Activated T-helper 2 cell treated with anti-CD3 and anti-CD28 coated beads, Interferon-gamma antibody, Interleukin-2, Interleukin-4, amounts not matched to agents 10 μg/mL and 5 μg/mL and 100 μg/mL, durations not matched to agents 14 hours and 24 hours and 36 hours (primary cell): ENCODE measurements at regions not wholly inside any gene's neighbourhood (a gene's known extent, or its start where the extent isn't known, plus 50 kb on each side); places are given as distances from the start of the nearest gene placed in this dataset.
"Not testable (repeated sequence)": the region's sequence is repeated elsewhere in the genome, so short reads cannot be mapped to it uniquely, and the experiment has no call there.

Experiments used
- DNase-seq: peaks from one replicate; pipeline ENCODE4 v3.0.0; 2021; ENCODE audit warnings: low spot score
- H3K27ac Mint-ChIP-seq: one replicate; pipeline ENCODE4 v1.8.0; 2021; ENCODE audit warnings: mixed read lengths
- H3K27me3 Mint-ChIP-seq: one replicate; pipeline ENCODE4 v1.8.0; 2021; ENCODE audit warnings: low read depth, mixed read lengths
- H3K36me3 Mint-ChIP-seq: one replicate; pipeline ENCODE4 v1.8.0; 2021; ENCODE audit warnings: low read depth, mixed read lengths
- H3K4me1 Mint-ChIP-seq: one replicate; pipeline ENCODE4 v1.8.0; 2021; ENCODE audit warnings: low read depth, mixed read lengths
- H3K4me3 Mint-ChIP-seq: one replicate; pipeline ENCODE4 v1.8.0; 2021; ENCODE audit warnings: low read depth, mild to moderate bottlenecking, moderate library complexity, mixed read lengths
- H3K9me3 Mint-ChIP-seq: one replicate; pipeline ENCODE4 v1.8.0; 2021; ENCODE audit warnings: mixed read lengths
- intact Hi-C: fragments of 100-400 bp; cut with micrococcal nuclease; formaldehyde crosslinking; loops from one replicate; pipeline ENCODE4 v1.15.1; 2023

DNA sequence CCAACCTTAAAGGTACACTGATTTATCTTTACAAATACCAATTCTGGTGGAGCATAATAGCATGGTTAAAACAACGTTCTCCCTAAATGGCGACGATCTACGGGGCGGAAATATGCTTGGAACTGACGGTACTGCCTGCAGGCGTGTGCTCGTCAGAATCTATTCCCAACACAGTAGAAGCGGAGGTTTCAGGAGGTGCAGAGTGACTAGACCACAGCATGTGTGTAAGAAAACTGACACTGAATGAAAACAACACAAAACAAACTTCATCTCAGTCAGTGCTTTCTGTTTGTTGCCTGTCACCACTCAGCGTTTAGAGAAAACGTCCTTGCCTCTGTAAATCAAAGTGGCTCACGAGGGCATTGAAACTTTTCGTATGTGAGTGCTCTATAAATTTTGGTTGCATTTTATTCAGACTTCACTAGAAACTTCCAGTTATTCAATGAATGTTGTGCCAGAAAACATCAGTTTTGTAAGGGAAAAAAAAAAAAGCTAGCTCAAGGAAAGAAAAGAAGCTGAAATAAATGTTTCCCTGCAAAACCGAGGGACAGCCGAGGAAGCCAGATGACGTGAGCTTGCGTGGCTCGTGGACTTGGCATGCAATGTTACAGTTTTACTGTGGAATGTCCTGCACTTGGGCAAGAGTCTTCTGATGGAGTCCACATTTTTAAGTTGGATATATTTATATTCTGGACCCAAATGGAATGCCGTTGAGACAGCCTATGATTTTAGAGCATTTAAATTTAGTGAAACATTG lies 210.4 kb downstream of the LAT start:
- H3K27ac Mint-ChIP-seq, H3K27me3 Mint-ChIP-seq, DNase-seq, intact Hi-C loops, H3K36me3 Mint-ChIP-seq, H3K4me3 Mint-ChIP-seq, H3K4me1 Mint-ChIP-seq, H3K9me3 Mint-ChIP-seq: not testable (repeated sequence)

DNA sequence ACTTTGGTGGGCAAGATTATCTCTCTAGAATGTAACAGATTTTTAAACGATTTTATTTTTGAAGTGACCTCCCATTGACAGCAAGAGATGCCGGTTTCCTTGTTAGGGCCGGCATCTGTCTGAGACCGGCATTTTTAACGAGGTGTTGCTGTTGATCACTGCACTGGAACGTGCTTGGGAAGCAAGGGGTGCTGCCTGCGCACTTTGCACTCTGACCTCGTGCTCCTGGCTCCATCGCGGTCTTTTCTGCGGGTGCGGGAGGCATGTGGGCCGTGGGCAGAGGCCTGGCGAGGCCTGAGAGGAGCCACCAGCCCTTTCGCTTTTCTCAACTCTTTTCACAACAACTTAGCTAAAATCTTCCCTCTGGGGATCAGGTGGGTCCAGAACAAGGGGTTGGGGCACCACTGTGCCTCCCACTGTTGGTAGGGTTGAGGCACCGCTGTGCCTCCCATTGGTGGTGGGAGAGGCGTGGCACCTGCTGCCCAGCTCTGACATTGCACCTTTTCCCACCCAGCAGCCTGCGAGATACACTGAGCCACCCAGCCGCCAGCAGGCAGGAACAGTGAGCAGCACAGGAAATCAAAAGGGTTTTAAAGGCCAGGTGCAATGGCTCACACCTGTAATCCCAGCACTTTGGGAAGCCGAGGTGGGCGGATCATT lies 209.5 kb downstream of the LAT start:
- H3K27me3 Mint-ChIP-seq, intact Hi-C loops, H3K4me3 Mint-ChIP-seq, DNase-seq, H3K9me3 Mint-ChIP-seq, H3K4me1 Mint-ChIP-seq, H3K27ac Mint-ChIP-seq, H3K36me3 Mint-ChIP-seq: not testable (repeated sequence)

DNA sequence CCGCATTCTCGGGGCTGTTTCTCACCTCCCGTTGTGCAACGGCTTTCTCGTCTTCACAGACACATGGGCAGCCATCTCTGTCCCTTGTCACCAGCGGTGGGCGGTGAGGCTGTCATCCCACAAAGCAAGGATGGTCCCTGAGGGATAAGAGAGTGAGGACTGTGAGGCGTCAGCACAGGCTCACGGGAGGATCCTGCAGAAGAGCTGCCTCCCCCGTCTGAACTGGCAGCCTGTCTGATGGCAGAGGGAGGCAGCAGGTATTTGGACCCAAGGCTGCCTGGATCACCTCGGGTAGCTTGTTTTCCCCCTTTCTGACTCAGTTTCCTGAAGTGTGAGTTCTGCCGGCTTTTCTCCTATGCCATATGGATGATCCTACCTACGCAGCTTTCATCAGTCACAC lies 208.8 kb downstream of the LAT start:
- H3K27ac Mint-ChIP-seq, intact Hi-C loops, DNase-seq, H3K4me1 Mint-ChIP-seq, H3K9me3 Mint-ChIP-seq, H3K4me3 Mint-ChIP-seq, H3K36me3 Mint-ChIP-seq, H3K27me3 Mint-ChIP-seq: not testable (repeated sequence)

DNA sequence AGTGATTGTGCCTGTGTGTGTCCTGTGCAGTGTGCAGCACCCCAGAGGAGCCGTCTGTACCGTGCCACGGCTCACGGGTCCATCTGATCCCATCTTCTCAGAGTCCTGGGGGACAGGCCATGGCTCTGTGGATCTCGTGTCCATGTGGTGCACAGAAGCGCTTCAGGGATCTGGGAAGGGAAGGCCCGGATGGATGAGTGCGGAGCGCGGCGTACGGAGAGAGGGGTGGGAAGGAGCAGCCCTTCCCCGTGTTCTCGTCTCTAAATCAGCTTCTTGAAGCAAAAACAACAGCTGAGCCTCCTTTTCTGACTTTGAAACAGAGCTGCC lies 208.4 kb downstream of the LAT start:
- H3K36me3 Mint-ChIP-seq, H3K27ac Mint-ChIP-seq, H3K4me3 Mint-ChIP-seq, H3K4me1 Mint-ChIP-seq, H3K27me3 Mint-ChIP-seq, intact Hi-C loops, DNase-seq, H3K9me3 Mint-ChIP-seq: not testable (repeated sequence)

DNA sequence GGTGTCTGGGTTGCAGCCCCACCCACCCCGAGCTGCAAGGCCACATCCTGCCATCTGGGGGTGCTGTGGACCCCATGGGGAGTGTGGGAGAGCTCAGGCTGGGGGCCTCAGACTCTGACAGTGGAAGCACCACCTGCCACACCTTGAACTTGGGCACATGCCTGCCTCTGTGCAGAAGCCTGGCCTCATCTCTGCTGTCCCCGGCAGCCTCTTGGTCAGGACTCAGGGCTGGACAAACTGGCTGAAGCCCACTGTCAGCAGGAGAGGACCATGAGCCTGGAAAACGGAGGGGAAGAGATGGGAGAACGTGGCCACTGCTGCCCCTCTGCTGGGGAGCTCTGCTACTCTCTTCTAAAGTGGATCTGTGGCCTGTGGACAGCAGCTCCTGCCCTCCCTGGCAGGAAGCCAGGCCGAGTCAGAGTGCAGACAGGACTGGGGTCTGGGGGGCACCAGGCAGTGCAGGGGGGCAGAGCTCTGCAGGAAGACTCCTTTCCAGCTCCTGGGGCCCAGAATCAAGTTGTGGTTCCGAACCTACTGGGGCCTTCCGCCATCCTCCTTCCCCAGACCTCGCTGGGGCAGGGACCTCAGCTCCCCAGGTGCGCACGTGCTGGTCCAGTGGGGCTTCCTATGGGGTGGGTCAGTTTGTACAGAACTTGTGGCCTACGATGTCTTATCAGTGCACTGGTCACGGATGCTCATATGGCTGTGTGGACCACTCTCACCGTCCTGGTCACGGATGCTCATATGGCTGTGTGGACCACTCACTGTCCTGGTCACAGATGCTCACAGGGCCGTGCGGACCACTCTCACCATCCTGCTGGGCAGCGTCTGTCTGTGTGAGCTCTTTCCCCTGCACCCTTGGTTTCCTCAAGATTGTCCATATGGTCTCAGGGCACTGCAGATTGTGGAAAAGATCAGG lies 207.7 kb downstream of the LAT start:
- no peak for DNase-seq
- intact Hi-C loops = no loop called here
- no peak overlapping the region for H3K4me3 Mint-ChIP-seq
- no peaks in the 10 kb centered on the region for H3K27me3 Mint-ChIP-seq
- H3K27ac Mint-ChIP-seq = no peak overlapping the region
- no peaks in the 10 kb centered on the region for H3K9me3 Mint-ChIP-seq
- no peaks in the 10 kb centered on the region for H3K4me1 Mint-ChIP-seq
- H3K36me3 Mint-ChIP-seq = no peaks in the 10 kb centered on the region

DNA sequence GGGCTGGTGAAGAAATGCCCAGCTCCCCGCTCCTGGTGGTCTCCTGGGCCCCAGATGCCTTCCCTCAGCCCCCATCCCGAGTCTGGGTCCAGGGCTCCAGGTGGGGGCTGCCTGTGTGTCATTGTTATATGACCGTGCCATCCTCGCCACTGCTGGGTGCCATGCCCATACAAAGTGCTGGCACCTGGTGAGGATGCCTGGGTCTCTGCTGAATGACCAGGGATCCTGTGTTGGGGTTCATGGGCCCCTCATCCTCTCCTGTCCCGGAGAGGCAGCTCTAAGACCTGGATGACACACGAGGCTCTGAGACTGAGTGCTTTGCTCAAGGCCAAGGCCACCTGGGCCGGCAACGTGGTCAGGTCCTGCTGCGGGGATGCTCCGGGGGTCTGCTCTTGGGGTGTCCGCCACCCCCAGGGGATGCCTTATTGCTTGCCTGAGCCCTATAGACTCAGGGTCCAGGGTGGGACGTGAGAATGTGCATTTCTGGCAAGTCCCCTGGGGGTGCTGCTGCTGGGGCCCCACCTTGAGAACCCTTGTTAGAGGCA lies 206.9 kb downstream of the LAT start:
- H3K27me3 Mint-ChIP-seq, H3K4me3 Mint-ChIP-seq, H3K4me1 Mint-ChIP-seq, intact Hi-C loops, DNase-seq, H3K36me3 Mint-ChIP-seq, H3K27ac Mint-ChIP-seq, H3K9me3 Mint-ChIP-seq: not testable (repeated sequence)

DNA sequence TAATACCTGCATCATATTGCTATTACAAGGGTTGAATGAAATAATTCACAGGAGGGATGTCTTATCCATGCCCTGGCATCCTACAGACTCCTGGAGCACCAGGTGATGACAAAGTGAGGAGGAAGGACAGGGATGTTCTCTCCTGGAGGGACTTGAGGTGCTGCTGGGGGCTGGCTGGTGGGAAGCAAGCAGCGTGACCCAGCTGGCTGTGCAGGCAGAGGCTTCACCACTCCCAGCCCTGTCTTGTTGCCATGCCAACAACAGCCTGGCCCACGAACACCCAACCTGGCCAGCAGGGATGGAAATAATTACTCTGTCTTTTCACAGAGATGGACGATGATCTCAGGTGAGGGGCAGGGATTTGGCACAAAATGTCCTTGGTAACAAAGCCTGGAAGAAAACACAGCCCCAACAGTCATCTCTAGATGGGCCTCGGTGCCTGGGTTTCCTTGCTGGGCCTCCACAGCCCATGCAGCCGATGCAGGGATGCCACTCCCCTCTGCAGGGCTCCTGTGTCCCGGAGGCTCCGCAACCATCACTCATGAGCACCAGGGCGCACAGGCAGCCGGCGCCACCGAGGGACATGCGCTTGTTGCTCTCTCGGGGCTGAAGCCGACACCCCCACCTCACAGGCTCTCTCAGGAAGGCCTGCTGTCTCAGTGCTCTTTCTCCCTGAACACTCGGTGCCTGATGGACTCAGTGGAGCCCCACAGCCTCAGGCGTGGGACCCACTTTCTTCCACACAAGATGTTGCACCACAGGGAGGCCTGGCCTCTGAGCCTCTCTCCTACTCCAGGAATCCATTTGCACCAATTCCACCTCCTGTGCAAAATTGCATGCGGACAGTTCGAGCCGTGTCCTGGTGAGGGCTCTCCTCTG lies 205.9 kb downstream of the LAT start:
- intact Hi-C loops, H3K27ac Mint-ChIP-seq, H3K4me1 Mint-ChIP-seq, H3K4me3 Mint-ChIP-seq, H3K9me3 Mint-ChIP-seq, DNase-seq, H3K36me3 Mint-ChIP-seq, H3K27me3 Mint-ChIP-seq: not testable (repeated sequence)

DNA sequence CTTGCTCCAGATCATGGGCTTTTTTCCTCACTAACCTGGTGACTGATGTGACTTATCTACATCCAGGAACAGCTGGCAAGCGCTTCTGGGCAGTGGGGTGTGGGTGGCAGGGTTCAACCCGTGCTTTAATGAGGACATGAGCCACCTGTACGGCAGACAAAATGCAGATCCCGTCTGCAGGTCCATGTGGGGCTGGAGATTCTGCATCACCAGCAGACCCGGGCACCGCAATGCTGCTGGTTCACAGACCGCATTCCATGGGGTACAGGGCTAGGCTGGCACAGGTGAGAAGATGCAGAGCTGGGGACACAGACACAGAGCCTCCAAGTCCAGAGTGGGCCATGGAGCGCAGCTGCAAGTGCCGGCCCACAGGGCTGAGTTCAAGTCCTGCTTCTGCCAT lies 204.0 kb downstream of the LAT start:
- H3K27ac Mint-ChIP-seq, H3K4me1 Mint-ChIP-seq, H3K27me3 Mint-ChIP-seq, H3K9me3 Mint-ChIP-seq, intact Hi-C loops, H3K36me3 Mint-ChIP-seq, H3K4me3 Mint-ChIP-seq, DNase-seq: not testable (repeated sequence)

DNA sequence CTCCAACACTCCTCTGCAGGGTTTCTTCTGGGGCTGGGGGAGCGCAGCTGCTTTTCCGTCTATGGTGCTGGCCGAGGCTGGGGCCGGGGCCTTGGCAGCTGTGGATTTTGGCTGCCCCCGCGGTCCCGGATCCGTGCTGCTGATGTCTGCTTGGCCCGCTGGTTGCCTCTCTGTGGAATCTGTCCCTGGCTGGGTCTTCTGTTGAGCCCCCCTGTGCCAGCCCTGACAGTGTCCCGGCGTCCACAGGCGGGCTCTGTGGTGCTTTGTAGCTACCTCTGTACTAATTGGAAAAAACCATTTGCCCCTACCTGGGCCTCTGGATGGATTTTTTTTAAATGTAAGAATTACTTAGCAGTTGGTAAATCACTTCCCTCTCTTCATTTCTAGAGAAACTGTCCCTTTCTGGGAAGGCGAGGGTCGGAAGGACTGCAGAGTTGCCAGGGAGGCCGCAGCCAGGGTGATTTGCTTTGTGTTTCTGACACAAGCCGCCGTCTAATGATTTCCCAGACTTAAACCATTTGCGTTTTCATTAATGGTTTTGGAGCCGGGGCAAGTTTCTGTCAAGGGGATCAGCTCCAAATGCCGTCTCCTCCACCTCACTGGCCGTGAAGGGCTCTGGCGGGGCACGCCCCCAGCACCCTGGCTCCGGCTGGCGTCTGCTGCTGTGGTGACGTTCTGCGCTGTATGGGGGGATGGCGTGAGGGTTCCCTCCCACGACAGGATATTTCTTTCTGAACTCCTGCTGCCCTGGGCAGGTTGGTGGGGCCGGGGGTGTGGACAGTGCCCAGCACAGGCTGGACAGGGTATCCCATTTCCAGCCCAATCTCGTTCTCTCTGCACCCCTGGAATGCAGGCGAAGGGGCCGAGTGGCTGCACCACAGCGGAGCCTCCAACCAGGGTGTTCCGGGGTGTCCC lies 201.7 kb downstream of the LAT start:
- H3K27me3 Mint-ChIP-seq, DNase-seq, H3K9me3 Mint-ChIP-seq, H3K27ac Mint-ChIP-seq, H3K4me3 Mint-ChIP-seq, H3K4me1 Mint-ChIP-seq, H3K36me3 Mint-ChIP-seq, intact Hi-C loops: not testable (repeated sequence)

DNA sequence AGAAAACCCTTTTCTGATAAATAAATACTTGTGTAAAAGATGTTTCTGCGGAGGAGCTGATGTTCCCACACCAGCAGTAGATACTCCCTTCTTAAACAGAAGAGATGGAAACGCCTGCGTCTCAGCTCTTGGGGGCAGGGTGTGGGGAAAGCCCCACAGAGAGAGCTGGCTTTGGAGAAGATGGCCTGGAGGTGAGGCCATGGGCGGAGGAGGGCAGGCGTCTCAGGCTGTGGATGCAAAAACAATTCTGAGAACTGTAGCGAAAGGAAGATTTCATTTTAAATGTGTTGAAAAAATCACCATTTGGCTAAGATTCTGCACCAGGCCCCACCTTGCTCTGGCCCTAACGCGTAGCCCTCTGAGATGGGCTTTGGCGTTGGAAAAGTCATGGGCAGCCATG lies 201.0 kb downstream of the LAT start:
- DNase-seq, intact Hi-C loops, H3K27me3 Mint-ChIP-seq, H3K36me3 Mint-ChIP-seq, H3K9me3 Mint-ChIP-seq, H3K27ac Mint-ChIP-seq, H3K4me3 Mint-ChIP-seq, H3K4me1 Mint-ChIP-seq: not testable (repeated sequence)

DNA sequence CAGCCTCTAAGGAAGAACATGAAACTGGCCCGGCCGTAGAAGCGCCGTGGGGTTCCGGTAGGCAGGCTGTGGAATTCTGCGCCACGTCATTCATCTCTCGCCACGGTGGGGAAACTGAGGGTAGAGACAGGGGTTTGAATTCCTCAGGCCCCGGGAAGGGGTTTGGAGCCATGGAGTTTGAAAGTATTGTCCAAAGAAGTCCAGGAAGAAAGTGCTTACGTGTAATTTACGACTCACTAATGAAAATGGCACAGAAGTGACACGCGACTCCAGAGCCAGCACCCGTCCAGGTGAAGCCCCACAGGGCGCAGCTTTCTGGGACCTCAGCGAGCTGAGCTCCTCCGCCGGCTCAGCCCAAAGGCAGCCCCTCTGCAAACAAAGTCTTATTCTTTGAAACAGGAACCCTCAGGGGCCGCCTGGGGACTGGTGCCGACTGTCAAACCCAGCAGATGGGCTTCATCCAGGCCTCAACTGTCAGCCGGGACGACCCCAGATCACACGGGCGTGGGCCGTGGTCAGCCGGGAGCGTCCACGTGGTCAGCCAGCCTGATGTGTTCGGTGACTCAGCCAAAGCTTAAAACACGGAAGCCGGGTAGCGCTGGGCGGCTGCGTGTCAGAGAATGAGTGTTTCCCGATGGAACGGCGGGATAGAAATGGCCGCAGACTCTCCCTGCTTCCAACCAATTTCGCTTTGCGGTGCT lies 200.0 kb downstream of the LAT start:
- H3K4me1 Mint-ChIP-seq, H3K4me3 Mint-ChIP-seq, H3K27ac Mint-ChIP-seq, H3K27me3 Mint-ChIP-seq, intact Hi-C loops, H3K9me3 Mint-ChIP-seq, DNase-seq, H3K36me3 Mint-ChIP-seq: not testable (repeated sequence)
